HG03439 (cell line): ENCODE measurements at regions not wholly inside any gene's neighbourhood (a gene's known extent, or its start where the extent isn't known, plus 50 kb on each side); places are given as distances from the start of the nearest gene placed in this dataset.
"Not testable (repeated sequence)": the region's sequence is repeated elsewhere in the genome, so short reads cannot be mapped to it uniquely, and the experiment has no call there.

Experiments
- ATAC-seq: cut with Tn5 transposase; IDR thresholded peaks from one replicate; pipeline ENCODE4 v1.9.1; 2021; ENCODE audit warnings: mild to moderate bottlenecking, moderate library complexity; ENCODE audit not compliant: unreplicated experiment

DNA sequence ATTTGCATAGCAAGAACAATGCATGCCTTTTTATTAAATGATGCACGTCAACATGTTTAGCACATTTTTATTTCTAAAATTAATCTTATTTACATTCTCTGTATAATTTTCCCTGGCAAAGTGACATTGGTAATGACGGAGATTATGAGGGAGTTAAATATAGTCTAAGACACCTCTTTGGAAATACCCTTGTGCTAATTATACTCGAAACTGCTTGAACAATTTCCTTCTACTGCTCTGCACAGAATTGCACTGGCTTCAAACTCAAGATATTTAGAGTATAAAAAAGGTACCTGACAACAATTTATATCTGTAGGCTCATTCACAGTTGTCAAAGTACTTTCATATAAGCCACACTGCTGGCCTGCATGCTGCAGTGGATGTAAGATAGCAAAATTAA, 602.7 kb downstream of the NXPH1 start:
- no peak for ATAC-seq

DNA sequence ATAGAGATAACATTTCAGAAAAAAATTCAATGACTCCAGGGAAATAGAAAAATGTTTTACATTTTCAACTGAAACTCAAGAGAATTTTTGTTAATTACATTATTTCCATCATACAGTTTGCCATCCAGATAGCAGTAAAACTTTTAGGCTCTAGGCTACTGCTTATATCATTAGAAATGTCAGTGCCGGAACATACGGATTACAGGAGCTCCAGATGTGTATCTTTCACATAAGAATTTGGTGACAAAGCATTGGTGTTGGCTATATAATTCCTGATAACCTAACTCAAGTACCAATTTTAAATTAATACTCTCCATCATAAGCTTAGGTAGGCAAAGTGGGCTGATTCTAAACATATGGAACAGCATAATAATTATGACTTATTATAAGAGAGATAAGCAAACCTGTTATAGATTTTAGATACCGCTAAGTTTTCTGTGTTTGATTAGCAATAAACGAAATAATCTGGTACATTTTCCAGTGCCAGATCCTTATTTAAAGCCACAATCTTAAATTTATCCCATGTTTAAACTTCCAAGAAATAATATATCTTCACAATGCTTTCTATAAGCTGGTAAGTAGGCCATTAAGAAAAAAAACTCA, 637.9 kb downstream of the NXPH1 start:
- no peak for ATAC-seq

- ATAC-seq = not testable (repeated sequence)
These were observed 642.4 kb downstream of the NXPH1 start for GRCh38 chr7:9075774-9076173.

- no peak for ATAC-seq
These were observed 648.8 kb downstream of the NXPH1 start for GRCh38 chr7:9082203-9082602.

DNA sequence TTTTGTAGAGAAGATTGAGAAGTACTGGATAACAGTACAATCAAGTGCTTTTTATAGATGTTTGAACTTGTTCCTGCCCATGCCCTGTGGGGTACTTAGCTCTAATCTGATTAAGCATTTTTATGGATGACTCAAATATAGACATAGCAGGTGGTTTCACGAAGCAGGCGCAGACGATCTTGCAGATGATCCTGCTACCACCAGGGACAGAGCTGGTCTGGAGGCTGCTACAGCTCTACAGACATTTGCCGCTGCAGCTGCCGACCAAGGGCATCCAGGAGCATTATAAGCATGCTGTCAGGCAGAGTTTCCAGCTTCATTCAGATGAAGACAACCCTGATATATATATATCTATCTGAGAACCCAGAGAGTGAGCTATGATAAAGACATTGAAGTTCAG, 650.4 kb downstream of the NXPH1 start:
- no peak for ATAC-seq

- ATAC-seq = no peak
These were observed 657.9 kb downstream of the NXPH1 start for GRCh38 chr7:9091282-9091681.

DNA sequence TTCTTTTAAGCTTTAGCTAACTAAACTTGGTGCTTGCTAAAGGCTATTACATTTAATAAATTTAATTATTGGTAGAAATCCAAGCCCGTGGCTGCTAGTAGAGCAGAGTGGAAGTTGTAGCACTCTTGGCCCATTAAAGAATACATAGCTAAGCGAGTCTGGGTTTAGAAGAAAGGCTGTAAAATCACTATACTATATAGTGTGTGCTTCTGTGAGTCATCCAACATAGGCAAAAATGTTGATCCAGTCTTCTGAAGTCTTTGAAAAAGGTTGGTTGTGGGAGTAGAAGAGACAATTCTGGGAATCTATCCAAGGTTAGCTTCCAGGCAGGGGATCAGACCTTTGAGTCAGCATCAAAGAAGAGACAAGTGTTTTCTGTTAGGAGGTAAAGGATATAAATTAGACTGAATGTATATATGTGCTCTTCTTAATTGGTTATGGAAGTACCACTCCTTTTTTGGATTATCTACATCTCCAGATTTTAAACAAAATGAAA, 664.2 kb downstream of the NXPH1 start:
- ATAC-seq = no peak

- ATAC-seq = no peak
These were observed 666.9 kb downstream of the NXPH1 start for GRCh38 chr7:9100289-9100688.

GRCh38 chr7:9102846-9103245, 669.4 kb downstream of the NXPH1 start:
- ATAC-seq = no peak

- no peak for ATAC-seq
These were observed 673.3 kb downstream of the NXPH1 start for GRCh38 chr7:9106747-9107146.

DNA sequence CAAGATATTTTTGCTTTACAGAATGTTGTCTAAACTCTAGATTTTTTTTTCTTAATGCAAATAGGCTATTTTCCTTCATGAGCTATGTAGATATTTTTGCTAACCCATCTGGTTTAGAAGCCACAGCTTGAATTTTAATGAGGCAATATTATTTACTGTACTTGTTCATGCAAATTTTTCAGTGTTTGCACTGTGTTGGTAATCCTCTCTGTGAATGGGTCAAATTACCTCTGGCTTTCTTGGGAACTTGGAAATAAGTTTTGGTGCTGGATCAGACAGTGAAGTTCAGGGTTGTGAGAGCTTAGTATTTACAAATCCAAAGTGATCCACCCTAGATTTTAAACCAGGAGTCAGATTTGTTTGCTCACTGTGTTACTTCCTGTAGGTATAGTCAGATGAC, 686.9 kb downstream of the NXPH1 start:
- no peak for ATAC-seq

GRCh38 chr7:9124320-9124719, 690.9 kb downstream of the NXPH1 start:
- ATAC-seq = no peak

DNA sequence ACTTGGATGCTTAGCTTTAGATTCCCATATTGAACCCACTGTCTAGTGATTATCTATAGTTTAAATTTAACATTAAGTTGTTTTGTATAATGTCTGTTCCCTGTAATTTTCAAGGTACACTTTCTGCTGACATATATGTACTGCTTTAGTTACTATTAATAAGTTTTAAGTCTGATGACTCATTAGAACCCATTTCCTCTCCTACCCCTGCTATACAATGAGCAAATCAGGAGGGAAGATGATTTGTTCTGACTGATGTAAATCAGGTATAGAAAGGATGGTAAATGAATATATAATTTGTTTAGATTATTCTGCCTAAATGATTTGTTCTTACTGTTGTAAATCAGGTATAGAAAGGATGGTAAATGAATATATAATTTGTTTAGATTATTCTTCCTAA, 691.8 kb downstream of the NXPH1 start:
- ATAC-seq = no peak

- ATAC-seq = no peak
These were observed 694.5 kb downstream of the NXPH1 start for GRCh38 chr7:9127901-9128300.

DNA sequence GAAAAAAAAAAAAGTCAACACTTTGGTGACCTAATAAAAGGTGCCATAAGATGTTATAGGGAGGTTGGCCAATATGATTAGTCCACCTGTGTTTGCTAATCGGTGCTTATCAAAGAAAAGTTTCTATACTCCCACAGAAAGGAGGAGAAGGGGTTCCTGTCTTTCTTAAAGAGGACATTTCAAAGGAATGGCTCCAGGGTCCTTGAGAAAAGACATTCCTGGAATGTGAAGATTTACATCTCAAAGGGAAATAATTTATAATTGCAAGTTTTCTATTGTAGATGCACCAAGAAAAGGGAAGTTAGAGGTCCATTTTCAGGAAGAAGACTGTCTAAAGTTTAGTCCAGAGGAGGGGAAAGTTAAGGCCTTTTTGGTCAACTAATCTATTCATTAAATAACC, 715.3 kb downstream of the NXPH1 start:
- ATAC-seq = no peak

DNA sequence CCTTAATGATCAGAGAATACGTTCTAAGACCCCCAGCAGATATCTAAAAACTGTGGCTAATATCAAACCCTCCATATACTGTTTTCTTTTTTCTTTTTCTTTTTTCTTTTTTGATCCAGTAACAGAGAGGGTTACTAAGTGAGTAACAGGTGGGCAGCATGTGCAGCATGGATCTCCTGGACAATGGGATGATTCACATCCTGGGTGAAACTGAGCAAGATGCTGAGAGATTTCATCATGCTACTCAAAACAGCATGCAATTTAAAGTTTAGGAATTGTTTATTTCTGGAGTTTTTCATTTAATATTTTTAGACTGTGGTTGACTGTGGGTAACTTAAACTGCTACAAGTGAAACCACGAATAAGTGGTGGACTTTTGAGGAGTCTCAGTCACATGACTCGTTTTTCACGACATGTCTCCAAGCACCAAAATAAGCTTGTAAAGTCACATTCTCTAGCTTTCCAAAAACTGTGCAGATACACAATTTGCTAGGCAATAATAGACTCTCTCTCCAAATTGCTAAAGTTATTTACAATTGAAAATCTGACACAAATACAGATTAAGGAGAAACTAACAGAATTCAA, 716.2 kb downstream of the NXPH1 start:
- no peak for ATAC-seq

GRCh38 chr7:9163691-9164090, 730.3 kb downstream of the NXPH1 start:
- ATAC-seq = not testable (repeated sequence)

DNA sequence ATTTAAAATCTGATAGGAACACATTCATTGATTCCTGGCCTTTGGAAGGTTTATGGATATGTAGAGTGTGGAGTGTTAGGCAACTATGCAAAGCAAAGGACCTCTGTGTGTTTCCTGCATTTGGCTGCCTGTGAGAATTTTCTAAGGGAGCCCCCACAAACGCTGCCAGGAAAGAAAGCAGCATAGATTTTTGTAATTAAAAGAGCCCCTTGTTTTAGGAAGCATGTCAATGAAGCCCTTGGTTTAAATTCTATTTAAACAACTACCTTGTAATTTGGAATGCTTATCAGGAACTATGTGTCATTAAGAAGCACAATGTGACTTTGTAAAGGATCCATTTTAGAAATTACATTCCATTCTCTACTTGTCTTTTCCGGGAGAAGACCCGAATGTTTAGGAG, 742.5 kb downstream of the NXPH1 start:
- no peak for ATAC-seq

DNA sequence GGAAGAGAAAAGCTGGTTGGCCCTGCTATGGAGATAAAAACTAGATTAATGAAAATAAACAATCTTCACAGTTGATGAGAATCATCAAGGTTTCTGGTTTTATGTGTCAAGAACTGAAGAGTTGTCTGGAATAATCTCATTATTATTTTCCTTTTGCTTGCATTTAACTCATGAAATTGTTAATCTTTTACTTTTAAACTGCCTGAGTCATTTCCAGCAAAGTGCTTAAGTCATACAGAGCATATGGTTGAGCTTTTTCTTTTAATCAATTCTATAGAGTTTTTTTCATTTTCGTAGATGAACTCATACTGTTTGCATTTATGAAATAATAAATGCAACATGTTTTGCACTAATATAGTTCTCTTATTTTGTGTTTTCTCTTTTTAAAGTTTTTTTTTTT, 747.9 kb downstream of the NXPH1 start:
- ATAC-seq = no peak

- ATAC-seq = no peak
These were observed 753.3 kb downstream of the NXPH1 start for GRCh38 chr7:9186730-9187129.

GRCh38 chr7:9189703-9190102, 756.3 kb downstream of the NXPH1 start:
- no peak for ATAC-seq

DNA sequence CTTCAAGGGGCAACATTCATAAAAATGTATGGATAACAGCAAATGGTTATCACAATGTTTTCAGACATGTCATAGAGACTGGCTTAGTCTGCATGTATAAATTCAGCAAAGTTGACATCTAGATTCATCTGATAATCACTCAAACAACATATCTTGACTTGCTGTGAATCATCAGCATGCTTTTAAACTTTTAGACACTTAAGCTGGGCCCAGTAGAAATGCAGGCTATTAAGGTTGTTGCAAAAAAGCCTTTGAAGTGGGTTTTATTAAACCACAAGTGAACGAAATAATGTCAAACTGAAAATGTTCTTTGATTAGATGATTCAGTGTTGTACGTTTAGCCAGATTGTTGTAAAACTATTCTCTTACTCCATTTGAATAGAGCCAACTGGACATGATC, 759.6 kb downstream of the NXPH1 start:
- ATAC-seq = no peak

GRCh38 chr7:9200626-9201025, 767.2 kb downstream of the NXPH1 start:
- ATAC-seq = no peak
